ENCODE measurements at regions not wholly inside any gene's neighbourhood (a gene's known extent, or its start where the extent isn't known, plus 50 kb on each side); places are given as distances from the start of the nearest gene placed in this dataset.
"Not testable (repeated sequence)": the region's sequence is repeated elsewhere in the genome, so short reads cannot be mapped to it uniquely, and the experiment has no call there.

DNA sequence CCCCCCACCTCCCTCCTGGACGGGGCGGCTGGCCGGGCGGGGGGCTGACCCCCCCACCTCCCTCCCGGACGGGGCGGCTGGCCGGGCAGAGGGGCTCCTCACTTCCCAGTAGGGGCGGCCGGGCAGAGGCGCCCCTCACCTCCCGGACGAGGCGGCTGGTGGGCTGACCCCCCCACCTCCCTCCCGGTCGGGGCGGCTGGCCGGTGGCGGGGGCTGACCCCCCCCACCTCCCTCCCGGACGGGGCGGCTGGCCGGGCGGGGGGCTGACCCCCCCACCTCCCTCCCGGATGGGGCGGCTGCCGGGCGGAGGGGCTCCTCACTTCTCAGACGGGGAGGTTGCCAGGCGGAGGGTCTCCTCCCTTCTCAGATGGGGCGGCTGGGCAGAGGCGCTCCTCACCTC lies 166.9 kb upstream of the TAPT1 start:
- TF ChIP-seq, protein P1, sequence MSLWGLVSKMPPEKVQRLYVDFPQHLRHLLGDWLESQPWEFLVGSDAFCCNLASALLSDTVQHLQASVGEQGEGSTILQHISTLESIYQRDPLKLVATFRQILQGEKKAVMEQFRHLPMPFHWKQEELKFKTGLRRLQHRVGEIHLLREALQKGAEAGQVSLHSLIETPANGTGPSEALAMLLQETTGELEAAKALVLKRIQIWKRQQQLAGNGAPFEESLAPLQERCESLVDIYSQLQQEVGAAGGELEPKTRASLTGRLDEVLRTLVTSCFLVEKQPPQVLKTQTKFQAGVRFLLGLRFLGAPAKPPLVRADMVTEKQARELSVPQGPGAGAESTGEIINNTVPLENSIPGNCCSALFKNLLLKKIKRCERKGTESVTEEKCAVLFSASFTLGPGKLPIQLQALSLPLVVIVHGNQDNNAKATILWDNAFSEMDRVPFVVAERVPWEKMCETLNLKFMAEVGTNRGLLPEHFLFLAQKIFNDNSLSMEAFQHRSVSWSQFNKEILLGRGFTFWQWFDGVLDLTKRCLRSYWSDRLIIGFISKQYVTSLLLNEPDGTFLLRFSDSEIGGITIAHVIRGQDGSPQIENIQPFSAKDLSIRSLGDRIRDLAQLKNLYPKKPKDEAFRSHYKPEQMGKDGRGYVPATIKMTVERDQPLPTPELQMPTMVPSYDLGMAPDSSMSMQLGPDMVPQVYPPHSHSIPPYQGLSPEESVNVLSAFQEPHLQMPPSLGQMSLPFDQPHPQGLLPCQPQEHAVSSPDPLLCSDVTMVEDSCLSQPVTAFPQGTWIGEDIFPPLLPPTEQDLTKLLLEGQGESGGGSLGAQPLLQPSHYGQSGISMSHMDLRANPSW (CRISPR knock-in tag; IDR thresholded peaks at IDR 0.05; ENCODE audit: borderline replicate concordance), result not testable (repeated sequence)
- not testable (repeated sequence) for TF ChIP-seq NCOA1 (CRISPR knock-in tag; IDR thresholded peaks at IDR 0.05); ZZZ3 (CRISPR knock-in tag; IDR thresholded peaks at IDR 0.05; ENCODE audit: borderline replicate concordance); RNF2 (conservative IDR thresholded peaks at IDR 0.05; ENCODE audit: low read depth)
- TF ChIP-seq, protein P2, sequence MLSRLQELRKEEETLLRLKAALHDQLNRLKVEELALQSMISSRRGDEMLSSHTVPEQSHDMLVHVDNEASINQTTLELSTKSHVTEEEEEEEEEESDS (CRISPR knock-in tag; IDR thresholded peaks at IDR 0.05; ENCODE audit: borderline replicate concordance), result not testable (repeated sequence)
- TF ChIP-seq, protein P3, sequence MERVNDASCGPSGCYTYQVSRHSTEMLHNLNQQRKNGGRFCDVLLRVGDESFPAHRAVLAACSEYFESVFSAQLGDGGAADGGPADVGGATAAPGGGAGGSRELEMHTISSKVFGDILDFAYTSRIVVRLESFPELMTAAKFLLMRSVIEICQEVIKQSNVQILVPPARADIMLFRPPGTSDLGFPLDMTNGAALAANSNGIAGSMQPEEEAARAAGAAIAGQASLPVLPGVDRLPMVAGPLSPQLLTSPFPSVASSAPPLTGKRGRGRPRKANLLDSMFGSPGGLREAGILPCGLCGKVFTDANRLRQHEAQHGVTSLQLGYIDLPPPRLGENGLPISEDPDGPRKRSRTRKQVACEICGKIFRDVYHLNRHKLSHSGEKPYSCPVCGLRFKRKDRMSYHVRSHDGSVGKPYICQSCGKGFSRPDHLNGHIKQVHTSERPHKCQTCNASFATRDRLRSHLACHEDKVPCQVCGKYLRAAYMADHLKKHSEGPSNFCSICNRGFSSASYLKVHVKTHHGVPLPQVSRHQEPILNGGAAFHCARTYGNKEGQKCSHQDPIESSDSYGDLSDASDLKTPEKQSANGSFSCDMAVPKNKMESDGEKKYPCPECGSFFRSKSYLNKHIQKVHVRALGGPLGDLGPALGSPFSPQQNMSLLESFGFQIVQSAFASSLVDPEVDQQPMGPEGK (CRISPR knock-in tag; IDR thresholded peaks at IDR 0.05), result not testable (repeated sequence)
- TF ChIP-seq, protein P4, sequence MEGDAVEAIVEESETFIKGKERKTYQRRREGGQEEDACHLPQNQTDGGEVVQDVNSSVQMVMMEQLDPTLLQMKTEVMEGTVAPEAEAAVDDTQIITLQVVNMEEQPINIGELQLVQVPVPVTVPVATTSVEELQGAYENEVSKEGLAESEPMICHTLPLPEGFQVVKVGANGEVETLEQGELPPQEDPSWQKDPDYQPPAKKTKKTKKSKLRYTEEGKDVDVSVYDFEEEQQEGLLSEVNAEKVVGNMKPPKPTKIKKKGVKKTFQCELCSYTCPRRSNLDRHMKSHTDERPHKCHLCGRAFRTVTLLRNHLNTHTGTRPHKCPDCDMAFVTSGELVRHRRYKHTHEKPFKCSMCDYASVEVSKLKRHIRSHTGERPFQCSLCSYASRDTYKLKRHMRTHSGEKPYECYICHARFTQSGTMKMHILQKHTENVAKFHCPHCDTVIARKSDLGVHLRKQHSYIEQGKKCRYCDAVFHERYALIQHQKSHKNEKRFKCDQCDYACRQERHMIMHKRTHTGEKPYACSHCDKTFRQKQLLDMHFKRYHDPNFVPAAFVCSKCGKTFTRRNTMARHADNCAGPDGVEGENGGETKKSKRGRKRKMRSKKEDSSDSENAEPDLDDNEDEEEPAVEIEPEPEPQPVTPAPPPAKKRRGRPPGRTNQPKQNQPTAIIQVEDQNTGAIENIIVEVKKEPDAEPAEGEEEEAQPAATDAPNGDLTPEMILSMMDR (CRISPR knock-in tag; IDR thresholded peaks at IDR 0.05), result not testable (repeated sequence)
- TF ChIP-seq, protein P5, sequence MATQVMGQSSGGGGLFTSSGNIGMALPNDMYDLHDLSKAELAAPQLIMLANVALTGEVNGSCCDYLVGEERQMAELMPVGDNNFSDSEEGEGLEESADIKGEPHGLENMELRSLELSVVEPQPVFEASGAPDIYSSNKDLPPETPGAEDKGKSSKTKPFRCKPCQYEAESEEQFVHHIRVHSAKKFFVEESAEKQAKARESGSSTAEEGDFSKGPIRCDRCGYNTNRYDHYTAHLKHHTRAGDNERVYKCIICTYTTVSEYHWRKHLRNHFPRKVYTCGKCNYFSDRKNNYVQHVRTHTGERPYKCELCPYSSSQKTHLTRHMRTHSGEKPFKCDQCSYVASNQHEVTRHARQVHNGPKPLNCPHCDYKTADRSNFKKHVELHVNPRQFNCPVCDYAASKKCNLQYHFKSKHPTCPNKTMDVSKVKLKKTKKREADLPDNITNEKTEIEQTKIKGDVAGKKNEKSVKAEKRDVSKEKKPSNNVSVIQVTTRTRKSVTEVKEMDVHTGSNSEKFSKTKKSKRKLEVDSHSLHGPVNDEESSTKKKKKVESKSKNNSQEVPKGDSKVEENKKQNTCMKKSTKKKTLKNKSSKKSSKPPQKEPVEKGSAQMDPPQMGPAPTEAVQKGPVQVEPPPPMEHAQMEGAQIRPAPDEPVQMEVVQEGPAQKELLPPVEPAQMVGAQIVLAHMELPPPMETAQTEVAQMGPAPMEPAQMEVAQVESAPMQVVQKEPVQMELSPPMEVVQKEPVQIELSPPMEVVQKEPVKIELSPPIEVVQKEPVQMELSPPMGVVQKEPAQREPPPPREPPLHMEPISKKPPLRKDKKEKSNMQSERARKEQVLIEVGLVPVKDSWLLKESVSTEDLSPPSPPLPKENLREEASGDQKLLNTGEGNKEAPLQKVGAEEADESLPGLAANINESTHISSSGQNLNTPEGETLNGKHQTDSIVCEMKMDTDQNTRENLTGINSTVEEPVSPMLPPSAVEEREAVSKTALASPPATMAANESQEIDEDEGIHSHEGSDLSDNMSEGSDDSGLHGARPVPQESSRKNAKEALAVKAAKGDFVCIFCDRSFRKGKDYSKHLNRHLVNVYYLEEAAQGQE (IDR thresholded peaks at IDR 0.05; ENCODE audit: borderline replicate concordance in 1 of 2, low read depth in 1 of 2, low read length in 2 of 2), result not testable (repeated sequence)

Data from HepG2 (cell line).